Gastroesophageal sphincter (tissue), 3 donors: ENCODE measurements at regions not wholly inside any gene's neighbourhood (a gene's known extent, or its start where the extent isn't known, plus 50 kb on each side); places are given as distances from the start of the nearest gene placed in this dataset.
"Not testable (repeated sequence)": the region's sequence is repeated elsewhere in the genome, so short reads cannot be mapped to it uniquely, and the experiment has no call there.

Experiments
- POLR2A ChIP-seq, 2 donors: fragments of 450-650 bp; IDR thresholded peaks; one replicate each; pipeline ENCODE4 v1.6.1; 2017; ENCODE audit warnings: antibody characterized with exemption in 2 of 2, mild to moderate bottlenecking in 2 of 2, moderate library complexity in 1 of 2
- POLR2AphosphoS5 ChIP-seq: sonication (generic); formaldehyde crosslinking; IDR thresholded peaks from one replicate; pipeline ENCODE4 v1.6.1; 2017; ENCODE audit warnings: antibody characterized with exemption
- TF ChIP-seq, protein P1 (sequence below), 4 experiments: fragments of 200-600 bp in 2 of 4; fragments of 450-650 bp in 2 of 4; sonication (generic) in 1 of 4; IDR thresholded peaks; one replicate each; pipeline ENCODE4 v1.5.1; 2017 to 2019; ENCODE audit warnings: antibody characterized with exemption in 4 of 4, mild to moderate bottlenecking in 2 of 4, moderate library complexity in 2 of 4

- TF ChIP-seq, protein P1, sequence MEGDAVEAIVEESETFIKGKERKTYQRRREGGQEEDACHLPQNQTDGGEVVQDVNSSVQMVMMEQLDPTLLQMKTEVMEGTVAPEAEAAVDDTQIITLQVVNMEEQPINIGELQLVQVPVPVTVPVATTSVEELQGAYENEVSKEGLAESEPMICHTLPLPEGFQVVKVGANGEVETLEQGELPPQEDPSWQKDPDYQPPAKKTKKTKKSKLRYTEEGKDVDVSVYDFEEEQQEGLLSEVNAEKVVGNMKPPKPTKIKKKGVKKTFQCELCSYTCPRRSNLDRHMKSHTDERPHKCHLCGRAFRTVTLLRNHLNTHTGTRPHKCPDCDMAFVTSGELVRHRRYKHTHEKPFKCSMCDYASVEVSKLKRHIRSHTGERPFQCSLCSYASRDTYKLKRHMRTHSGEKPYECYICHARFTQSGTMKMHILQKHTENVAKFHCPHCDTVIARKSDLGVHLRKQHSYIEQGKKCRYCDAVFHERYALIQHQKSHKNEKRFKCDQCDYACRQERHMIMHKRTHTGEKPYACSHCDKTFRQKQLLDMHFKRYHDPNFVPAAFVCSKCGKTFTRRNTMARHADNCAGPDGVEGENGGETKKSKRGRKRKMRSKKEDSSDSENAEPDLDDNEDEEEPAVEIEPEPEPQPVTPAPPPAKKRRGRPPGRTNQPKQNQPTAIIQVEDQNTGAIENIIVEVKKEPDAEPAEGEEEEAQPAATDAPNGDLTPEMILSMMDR (IDR thresholded peaks at IDR 0.05) = not testable (repeated sequence)
- not testable (repeated sequence) for TF ChIP-seq POLR2A (IDR thresholded peaks at IDR 0.05); POLR2AphosphoS5
Observed at GRCh38 chr1:149260284-149260683, 156.9 kb upstream of the NBPF9 start.
